ENCODE measurements at regions not wholly inside any gene's neighbourhood (a gene's known extent, or its start where the extent isn't known, plus 50 kb on each side); places are given as distances from the start of the nearest gene placed in this dataset.
A peak's percentile ranks its signal among the peaks of the same experiment; 100 is the strongest.
"Not testable (repeated sequence)": the region's sequence is repeated elsewhere in the genome, so short reads cannot be mapped to it uniquely, and the experiment has no call there.

DNA sequence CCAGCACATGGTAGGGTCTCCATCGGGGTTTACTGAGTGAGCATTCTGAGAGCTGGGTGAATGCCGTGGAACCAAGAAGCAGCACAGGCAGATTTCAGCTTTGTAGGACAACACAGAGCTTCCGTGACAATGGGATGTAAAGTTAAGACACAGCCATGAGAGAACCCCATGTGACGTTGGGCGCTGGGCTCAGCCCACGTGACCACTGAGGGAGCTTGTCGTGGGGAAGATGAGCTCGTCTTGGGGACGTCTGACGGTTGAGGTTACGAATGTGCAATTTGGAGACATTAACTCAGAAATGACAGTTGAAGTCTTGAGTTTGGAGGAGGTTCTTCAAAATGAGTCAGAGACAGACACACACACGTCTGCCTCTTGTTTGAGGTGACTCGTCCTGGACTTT, 51.5 kb upstream of the MUC20 start:
- H3K9me3 Mint-ChIP-seq (ENCODE audit: low read depth); H3K36me3 Mint-ChIP-seq (ENCODE audit: insufficient read depth); H3K4me1 Mint-ChIP-seq (ENCODE audit: low read depth); H3K27me3 Mint-ChIP-seq; H3K4me3 Mint-ChIP-seq (ENCODE audit: low read depth); H3K27ac Mint-ChIP-seq; DNase-seq (ENCODE audit: low spot score, unreplicated experiment): not testable (repeated sequence)

DNA sequence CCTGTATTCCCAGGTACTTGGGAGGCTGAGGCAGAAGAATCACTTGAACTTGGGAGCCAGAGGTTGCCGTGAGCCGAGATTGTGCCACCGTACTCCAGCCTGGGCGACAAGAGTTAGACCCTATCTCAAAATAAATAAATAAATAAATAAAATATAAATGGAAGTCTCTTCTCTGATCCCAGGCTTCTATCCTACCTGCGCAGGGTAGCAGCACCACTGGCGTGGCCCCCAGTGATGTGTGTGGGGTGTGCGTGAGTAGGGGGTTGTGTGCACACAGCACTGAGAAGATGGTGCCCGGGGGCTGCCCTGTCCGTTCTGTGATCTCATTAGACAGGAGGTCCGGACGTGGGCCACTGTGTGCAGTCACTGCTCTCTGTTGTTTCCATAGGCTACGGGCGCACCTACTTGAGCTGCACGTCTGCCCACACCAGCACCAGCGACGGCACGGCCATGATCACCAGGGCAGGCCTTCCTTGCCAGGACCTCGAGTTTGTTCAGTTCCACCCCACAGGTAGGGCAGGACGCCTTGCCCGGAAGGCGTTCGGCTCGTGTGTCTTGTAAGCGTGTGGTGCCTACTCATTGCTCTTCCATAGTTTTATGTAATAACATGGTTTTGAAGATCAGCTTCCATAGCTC, 52.5 kb upstream of the MUC20 start:
- H3K9me3 Mint-ChIP-seq (ENCODE audit: low read depth); H3K4me3 Mint-ChIP-seq (ENCODE audit: low read depth); H3K4me1 Mint-ChIP-seq (ENCODE audit: low read depth); H3K27me3 Mint-ChIP-seq; H3K27ac Mint-ChIP-seq; DNase-seq (ENCODE audit: low spot score, unreplicated experiment); H3K36me3 Mint-ChIP-seq (ENCODE audit: insufficient read depth): not testable (repeated sequence)

DNA sequence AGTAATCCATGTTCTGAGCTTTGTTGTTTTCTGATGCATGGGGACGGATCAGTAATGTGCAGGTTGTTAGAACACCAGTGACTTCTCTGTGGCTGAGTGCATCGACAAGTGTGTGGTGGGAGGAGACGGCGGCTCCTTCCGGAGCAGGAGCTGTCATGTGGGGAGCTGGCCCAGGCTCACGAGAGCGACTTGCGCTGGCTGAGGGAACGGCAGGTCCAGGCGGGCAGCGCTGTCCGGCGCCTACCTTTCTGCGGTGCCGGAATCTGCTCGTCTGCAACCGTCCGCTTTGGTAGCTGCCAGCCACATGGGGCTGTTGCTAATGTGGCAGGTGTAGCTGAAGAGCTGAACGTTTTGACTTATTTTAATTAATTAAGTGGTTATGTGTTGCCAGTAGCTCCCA, 55.5 kb upstream of the MUC20 start:
- not testable (repeated sequence) for H3K27ac Mint-ChIP-seq; H3K4me3 Mint-ChIP-seq (ENCODE audit: low read depth)

DNA sequence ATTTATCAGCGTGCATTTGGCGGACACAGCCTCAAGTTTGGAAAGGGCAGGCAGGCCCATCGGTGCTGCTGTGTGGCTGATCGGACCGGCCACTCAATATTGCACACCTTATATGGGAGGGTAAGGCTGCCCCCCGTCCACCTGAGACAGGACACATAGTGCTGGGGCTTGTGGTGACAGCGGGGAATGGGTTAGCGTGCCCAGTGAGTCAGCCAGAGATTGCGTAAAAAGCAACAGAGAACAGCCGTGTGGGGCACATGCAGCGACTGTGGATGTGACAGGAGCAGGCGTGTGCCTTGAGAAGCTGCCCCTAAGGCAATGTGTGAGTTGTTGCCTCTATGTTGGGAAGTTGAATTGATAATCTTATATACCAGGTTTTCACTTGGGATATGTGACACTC, 56.6 kb upstream of the MUC20 start:
- H3K27me3 Mint-ChIP-seq; H3K27ac Mint-ChIP-seq; H3K36me3 Mint-ChIP-seq (ENCODE audit: insufficient read depth); DNase-seq (ENCODE audit: low spot score, unreplicated experiment); H3K4me1 Mint-ChIP-seq (ENCODE audit: low read depth); H3K9me3 Mint-ChIP-seq (ENCODE audit: low read depth); H3K4me3 Mint-ChIP-seq (ENCODE audit: low read depth): not testable (repeated sequence)

More for the DNA sequence above, 55.5 kb upstream of the MUC20 start:
- not testable (repeated sequence) for H3K9me3 Mint-ChIP-seq (ENCODE audit: low read depth); DNase-seq (ENCODE audit: low spot score, unreplicated experiment); H3K4me1 Mint-ChIP-seq (ENCODE audit: low read depth); H3K36me3 Mint-ChIP-seq (ENCODE audit: insufficient read depth); H3K27me3 Mint-ChIP-seq

DNA sequence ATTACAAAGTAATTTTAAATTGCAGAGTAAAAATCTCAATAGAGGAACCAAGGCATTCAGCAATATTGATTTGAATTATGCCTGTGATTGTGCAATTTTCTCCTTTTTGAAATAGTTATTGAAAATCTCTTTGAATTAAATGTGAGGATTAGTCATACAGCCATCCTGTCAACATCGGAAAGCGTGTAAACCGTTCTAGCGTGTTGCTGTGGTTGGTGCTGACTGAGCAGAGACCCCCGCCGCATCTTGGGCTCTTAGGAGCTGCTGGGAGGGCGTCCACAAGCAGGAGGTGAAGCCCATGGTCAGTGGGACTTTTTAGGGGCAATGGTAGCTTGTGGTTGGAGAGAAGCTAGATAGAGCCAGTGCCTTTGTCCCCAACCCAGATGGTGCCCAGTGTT, 61.6 kb upstream of the MUC20 start:
- not testable (repeated sequence) for H3K36me3 Mint-ChIP-seq (ENCODE audit: insufficient read depth); H3K27ac Mint-ChIP-seq; H3K9me3 Mint-ChIP-seq (ENCODE audit: low read depth); DNase-seq (ENCODE audit: low spot score, unreplicated experiment); H3K27me3 Mint-ChIP-seq; H3K4me1 Mint-ChIP-seq (ENCODE audit: low read depth)
- peak overlapping the region; percentile 44 for H3K4me3 Mint-ChIP-seq (ENCODE audit: low read depth)

DNA sequence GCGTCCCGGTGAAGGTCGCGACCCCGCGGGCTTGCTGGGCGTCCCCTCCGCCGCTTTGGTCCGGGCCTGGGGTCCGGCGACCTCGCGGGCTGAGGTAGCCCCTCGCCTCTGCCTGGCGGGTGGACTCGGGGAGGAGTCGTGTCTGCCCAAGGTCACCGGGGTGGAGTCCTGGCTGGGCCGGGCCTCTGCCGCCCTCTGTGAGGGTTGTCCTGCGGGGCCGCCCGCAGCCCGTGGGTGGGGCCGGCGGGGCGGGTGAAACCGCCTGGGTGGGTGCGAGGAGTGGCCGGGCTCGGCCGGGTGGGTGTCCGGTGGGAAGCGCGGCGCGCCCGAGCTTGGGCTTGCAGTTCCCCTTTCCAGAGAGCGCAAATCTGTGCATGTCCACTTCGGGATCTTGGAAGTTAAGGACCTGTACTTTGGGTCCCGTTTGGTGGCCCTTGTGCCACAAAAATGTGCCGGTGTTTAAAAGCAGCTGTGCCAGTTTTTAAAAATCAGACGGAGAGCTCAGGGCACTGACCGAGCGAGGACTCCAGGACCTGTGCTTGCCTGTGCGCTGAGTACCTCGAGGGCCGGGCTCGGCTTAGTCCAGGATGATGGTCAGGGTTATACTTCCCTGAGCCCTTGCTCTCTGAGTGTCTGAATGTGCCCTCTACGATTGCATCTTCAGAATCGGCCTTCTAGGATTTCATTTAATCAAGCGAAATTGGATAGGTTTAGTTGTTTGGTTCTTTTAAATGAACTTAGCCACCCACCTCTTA, 62.2 kb upstream of the MUC20 start:
- H3K36me3 Mint-ChIP-seq (ENCODE audit: insufficient read depth); DNase-seq (ENCODE audit: low spot score, unreplicated experiment): not testable (repeated sequence)
- H3K4me3 Mint-ChIP-seq (ENCODE audit: low read depth) = peak overlapping the region; percentile 44

DNA sequence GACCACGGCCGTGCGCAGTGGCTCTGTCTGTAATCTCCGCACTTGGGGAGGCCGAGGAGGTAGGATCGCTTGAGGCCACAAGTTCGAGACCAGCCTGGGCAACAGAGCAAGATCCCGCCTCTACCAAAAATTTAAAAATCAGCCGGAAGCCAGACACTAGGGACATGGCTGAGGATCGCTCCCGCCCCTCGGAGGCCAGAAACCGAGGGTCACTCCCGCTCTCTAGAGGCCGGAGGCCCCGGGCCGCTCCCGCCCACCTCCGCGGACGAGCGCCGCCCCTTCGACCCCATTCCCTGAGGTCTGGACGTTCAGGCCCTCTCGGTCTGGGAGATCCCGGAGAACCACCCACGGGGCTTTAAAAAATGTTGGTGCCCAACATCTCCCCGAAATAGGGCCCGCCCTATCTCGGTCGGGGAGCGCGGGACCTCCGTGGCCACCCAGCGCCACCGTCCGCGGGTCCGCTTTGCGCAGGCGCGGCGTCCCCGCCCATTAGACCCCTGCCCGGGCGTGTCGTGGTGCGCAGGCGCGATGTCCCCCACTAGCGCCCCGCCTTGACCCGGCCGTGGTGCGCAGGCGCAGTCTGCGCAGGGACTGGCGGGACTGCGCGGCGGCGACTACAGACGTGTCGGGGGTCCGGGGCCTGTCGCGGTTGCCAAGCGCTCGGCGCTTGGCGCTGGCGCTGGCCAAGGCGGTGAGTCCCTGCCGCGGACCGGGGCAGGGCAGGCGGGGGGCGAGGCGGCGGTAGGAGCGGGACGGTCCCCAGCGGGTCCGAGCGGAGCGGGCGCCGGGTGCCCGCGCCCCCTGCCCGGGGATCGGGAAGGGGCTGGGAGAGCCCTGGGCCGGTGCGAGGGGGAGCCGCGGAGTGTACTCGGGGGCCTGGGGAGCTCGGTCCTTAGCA, 63.1 kb upstream of the MUC20 start:
- H3K4me1 Mint-ChIP-seq (ENCODE audit: low read depth); H3K27me3 Mint-ChIP-seq; H3K9me3 Mint-ChIP-seq (ENCODE audit: low read depth): not testable (repeated sequence)

More for the DNA sequence above, 62.2 kb upstream of the MUC20 start:
- H3K27me3 Mint-ChIP-seq; H3K27ac Mint-ChIP-seq; H3K9me3 Mint-ChIP-seq (ENCODE audit: low read depth); H3K4me1 Mint-ChIP-seq (ENCODE audit: low read depth): not testable (repeated sequence)

DNA sequence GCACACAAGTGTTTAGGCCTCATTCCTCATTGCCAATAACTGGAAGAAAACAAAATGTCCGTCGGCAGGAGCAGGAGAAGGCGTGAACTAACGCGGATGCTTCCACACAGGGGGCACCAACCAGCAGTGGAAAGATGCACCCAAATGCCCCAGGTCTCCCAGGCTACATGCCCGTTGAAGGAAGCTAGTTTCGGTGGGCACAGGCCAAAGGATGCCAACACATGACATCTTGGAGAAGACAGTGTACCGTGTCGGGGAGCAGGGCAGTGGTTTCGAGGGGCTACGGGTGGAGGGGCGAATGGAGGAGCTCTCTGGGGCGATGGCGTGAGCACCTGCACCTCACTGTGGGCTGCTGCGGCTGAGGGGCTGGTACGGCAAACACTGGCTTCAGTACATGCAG, 64.7 kb upstream of the MUC20 start:
- not testable (repeated sequence) for H3K27me3 Mint-ChIP-seq; H3K4me1 Mint-ChIP-seq (ENCODE audit: low read depth); DNase-seq (ENCODE audit: low spot score, unreplicated experiment); H3K9me3 Mint-ChIP-seq (ENCODE audit: low read depth); H3K36me3 Mint-ChIP-seq (ENCODE audit: insufficient read depth); H3K4me3 Mint-ChIP-seq (ENCODE audit: low read depth); H3K27ac Mint-ChIP-seq

More for the DNA sequence above, 63.1 kb upstream of the MUC20 start:
- peak; percentile 89 for DNase-seq (ENCODE audit: low spot score, unreplicated experiment)
- H3K36me3 Mint-ChIP-seq (ENCODE audit: insufficient read depth) = not testable (repeated sequence)
- Mint-ChIP-seq H3K27ac (peak overlapping the region; percentile 86), H3K4me3 (ENCODE audit: low read depth) (peak overlapping the region; percentile 80)

DNA sequence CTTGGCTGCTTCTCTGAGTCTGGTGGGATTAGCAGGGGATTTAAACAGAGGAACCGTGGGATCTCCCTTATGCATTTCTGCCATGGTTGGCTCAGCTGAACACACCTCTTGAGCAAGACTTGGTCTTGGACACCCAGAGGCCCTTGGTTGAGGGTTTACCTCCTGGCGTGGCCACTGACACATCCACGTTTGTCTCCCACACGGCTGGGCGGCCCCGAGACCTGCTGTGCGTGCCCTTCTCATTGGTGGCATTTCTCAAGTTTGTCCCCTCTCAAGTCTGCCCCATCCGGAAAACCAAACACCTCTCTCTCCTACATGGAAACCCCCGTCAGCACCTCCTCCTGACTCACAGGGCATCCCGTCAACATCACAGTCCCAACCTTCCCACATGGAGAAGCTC, 66.0 kb upstream of the MUC20 start:
- H3K4me3 Mint-ChIP-seq (ENCODE audit: low read depth) = not testable (repeated sequence)

DNA sequence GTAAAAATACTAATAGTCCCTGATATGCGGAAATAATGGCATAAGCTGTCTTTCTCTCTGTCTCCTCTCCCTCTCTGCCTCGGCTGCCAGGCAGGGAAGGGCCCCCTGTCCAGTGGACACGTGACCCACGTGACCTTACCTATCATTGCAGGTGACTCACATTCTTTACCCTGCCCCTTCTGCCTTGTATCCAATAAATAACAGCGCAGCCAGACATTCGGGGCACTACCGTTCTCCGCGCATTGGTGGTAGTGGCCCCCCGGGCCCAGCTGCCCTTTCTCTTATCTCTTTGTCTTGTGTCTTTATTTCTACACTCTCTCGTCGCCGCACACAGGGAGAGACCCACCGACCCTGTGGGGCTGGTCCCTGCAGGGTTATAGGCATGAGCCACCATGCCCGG, 66.6 kb upstream of the MUC20 start:
- not testable (repeated sequence) for H3K27me3 Mint-ChIP-seq; H3K4me3 Mint-ChIP-seq (ENCODE audit: low read depth); H3K9me3 Mint-ChIP-seq (ENCODE audit: low read depth); H3K4me1 Mint-ChIP-seq (ENCODE audit: low read depth); DNase-seq (ENCODE audit: low spot score, unreplicated experiment); H3K36me3 Mint-ChIP-seq (ENCODE audit: insufficient read depth)
- peak overlapping the region; percentile 78 for H3K27ac Mint-ChIP-seq

More for the DNA sequence above, 66.0 kb upstream of the MUC20 start:
- DNase-seq (ENCODE audit: low spot score, unreplicated experiment); H3K27ac Mint-ChIP-seq; H3K9me3 Mint-ChIP-seq (ENCODE audit: low read depth); H3K36me3 Mint-ChIP-seq (ENCODE audit: insufficient read depth); H3K27me3 Mint-ChIP-seq; H3K4me1 Mint-ChIP-seq (ENCODE audit: low read depth): not testable (repeated sequence)

Measured in progenitor cell of endocrine pancreas (in vitro differentiated cells).